Body of pancreas (tissue), 4 donors: ENCODE measurements at regions not wholly inside any gene's neighbourhood (a gene's known extent, or its start where the extent isn't known, plus 50 kb on each side); places are given as distances from the start of the nearest gene placed in this dataset.

Source experiments
- ATAC-seq: fragments of 150-250 bp; one replicate; pipeline ENCODE4 v1.9.1; 2016
- DNase-seq, 4 donors: peaks; one replicate each; pipeline ENCODE4 v3.0.0-alpha.2; 2019
- H3K27ac ChIP-seq, 4 donors: fragments of 200-600 bp; sonication (generic); 1 replicate in 3 of 4; 2 replicates in 1 of 4; pipeline versions ENCODE4 v1.5.1 to v1.6.1; 2016 to 2019; ENCODE audit warnings: mild to moderate bottlenecking in 1 of 4, mixed read lengths in 1 of 4, moderate library complexity in 1 of 4
- H3K27me3 ChIP-seq, 2 donors: fragments of 200-600 bp; sonication (generic); one replicate each; pipeline ENCODE4 v1.6.0; 2016; ENCODE audit warnings: mild to moderate bottlenecking in 1 of 2
- H3K36me3 ChIP-seq, 2 donors: fragments of 200-600 bp; sonication (generic); replicated peaks in 1 of 2; 2 replicates each; pipeline ENCODE4 v1.5.1; 2016; ENCODE audit warnings: low read depth in 2 of 2; ENCODE audit not compliant: insufficient read depth in 1 of 2
- H3K4me1 ChIP-seq: fragments of 200-600 bp; sonication (generic); one replicate; pipeline ENCODE4 v1.6.0; 2016
- H3K4me3 ChIP-seq, 2 donors: fragments of 200-600 bp; sonication (generic); 1 replicate in 1 of 2; 2 replicates in 1 of 2; pipeline ENCODE4 v1.5.1; 2016 to 2019
- H3K9me3 ChIP-seq, 3 donors: fragments of 200-600 bp; sonication (generic); 1 replicate in 2 of 3; 2 replicates in 1 of 3; pipeline ENCODE4 v1.5.1; 2016
- CTCF ChIP-seq, 7 experiments: fragments of 450-650 bp in 4 of 7; fragments of 200-600 bp in 3 of 7; sonication (generic) in 3 of 7; IDR thresholded peaks; one replicate each; pipeline ENCODE4 v1.5.1; 2016 to 2019; ENCODE audit warnings: antibody characterized with exemption in 7 of 7
- POLR2A ChIP-seq, 3 donors: fragments of 450-650 bp; IDR thresholded peaks; one replicate each; pipeline ENCODE4 v1.6.1; 2016; ENCODE audit warnings: antibody characterized with exemption in 3 of 3, mild to moderate bottlenecking in 2 of 3
- WGBS, 2 donors: methylation state at CpG; one replicate each; pipeline ENCODE4 v1.1.5; 2017; 5-methylcytosine and 5-hydroxymethylcytosine counted together
- intact Hi-C: fragments of 100-400 bp; cut with DNase I; formaldehyde crosslinking; loops from one replicate; pipeline ENCODE4 v1.15.1; 2023

GRCh38 chr22:27063406-27063805, 406.0 kb downstream of the MIAT start:
- no peak for DNase-seq

GRCh38 chr22:27063841-27064240, 406.5 kb downstream of the MIAT start:
- TF ChIP-seq CTCF (IDR thresholded peaks at IDR 0.05) (no peak), POLR2A (IDR thresholded peaks at IDR 0.05) (no peak)
- no peaks in the 10 kb centered on the region for H3K9me3 ChIP-seq
- WGBS, 2 donors, result 59 to 78% methylated on average over 2 of the region's 2 CpGs
- intact Hi-C loops, result no loop called here
- ATAC-seq (no peak), DNase-seq (no peak)
- H3K27ac ChIP-seq, result no peak overlapping the region
- H3K36me3 ChIP-seq, result no peaks in the 10 kb centered on the region
- H3K27me3 ChIP-seq, result no peaks in the 10 kb centered on the region
- no peak overlapping the region for H3K4me3 ChIP-seq
- H3K4me1 ChIP-seq, result no peaks in the 10 kb centered on the region

More at GRCh38 chr22:27063406-27063805, 406.0 kb downstream of the MIAT start:
- H3K27ac ChIP-seq, result no peak overlapping the region
- no peak for TF ChIP-seq POLR2A (IDR thresholded peaks at IDR 0.05)
- no peak for TF ChIP-seq CTCF (IDR thresholded peaks at IDR 0.05)
- H3K4me1 ChIP-seq, result no peaks in the 10 kb centered on the region
- no peak overlapping the region for H3K4me3 ChIP-seq
- WGBS, 2 donors, result 33 to 55% methylated on average over 5 of the region's 5 CpGs
- H3K9me3 ChIP-seq, result no peaks in the 10 kb centered on the region
- no peaks in the 10 kb centered on the region for H3K27me3 ChIP-seq
- no peak for ATAC-seq
- intact Hi-C loops, result no loop called here
- no peaks in the 10 kb centered on the region for H3K36me3 ChIP-seq

- WGBS, 2 donors, result 55 to 59% methylated on average over 1 of the region's 1 CpG
- H3K4me1 ChIP-seq, result no peaks in the 10 kb centered on the region
- H3K9me3 ChIP-seq, result no peaks in the 10 kb centered on the region
- intact Hi-C loops, result no loop called here
- H3K4me3 ChIP-seq, result no peak overlapping the region
- H3K27me3 ChIP-seq, result no peaks in the 10 kb centered on the region
- H3K27ac ChIP-seq, result no peak overlapping the region
- ATAC-seq (no peak), DNase-seq (no peak)
- H3K36me3 ChIP-seq, result no peaks in the 10 kb centered on the region
- TF ChIP-seq POLR2A (IDR thresholded peaks at IDR 0.05), result no peak
- no peak for TF ChIP-seq CTCF (IDR thresholded peaks at IDR 0.05)
Measured at GRCh38 chr22:27064386-27064785, 407.0 kb downstream of the MIAT start.

- Histone ChIP-seq H3K27me3 (no peaks in the 10 kb centered on the region), H3K4me3 (no peak overlapping the region), H3K27ac (no peak overlapping the region), H3K9me3 (no peaks in the 10 kb centered on the region), H3K4me1 (no peaks in the 10 kb centered on the region), H3K36me3 (no peaks in the 10 kb centered on the region)
- ATAC-seq, result no peak
- no peak for TF ChIP-seq POLR2A (IDR thresholded peaks at IDR 0.05)
- no peak for TF ChIP-seq CTCF (IDR thresholded peaks at IDR 0.05)
- no peak for DNase-seq
- intact Hi-C loops, result no loop called here
- WGBS, 2 donors, result 14 to 28% methylated on average over 8 to 9 of the region's 9 CpGs
Measured at GRCh38 chr22:27065279-27065678, 407.9 kb downstream of the MIAT start.

GRCh38 chr22:27066856-27067255, 409.5 kb downstream of the MIAT start:
- TF ChIP-seq POLR2A (IDR thresholded peaks at IDR 0.05), result no peak
- no peak for ATAC-seq
- intact Hi-C loops, result no loop called here
- 81% methylated on average over 12 of the region's 12 CpGs for WGBS, 2 donors
- Histone ChIP-seq H3K27ac (no peak overlapping the region), H3K36me3 (no peaks in the 10 kb centered on the region), H3K9me3 (no peaks in the 10 kb centered on the region), H3K4me1 (no peaks in the 10 kb centered on the region), H3K27me3 (no peaks in the 10 kb centered on the region), H3K4me3 (no peak overlapping the region)
- DNase-seq, result no peak
